ENCODE measurements at regions not wholly inside any gene's neighbourhood (a gene's known extent, or its start where the extent isn't known, plus 50 kb on each side); places are given as distances from the start of the nearest gene placed in this dataset.

DNA sequence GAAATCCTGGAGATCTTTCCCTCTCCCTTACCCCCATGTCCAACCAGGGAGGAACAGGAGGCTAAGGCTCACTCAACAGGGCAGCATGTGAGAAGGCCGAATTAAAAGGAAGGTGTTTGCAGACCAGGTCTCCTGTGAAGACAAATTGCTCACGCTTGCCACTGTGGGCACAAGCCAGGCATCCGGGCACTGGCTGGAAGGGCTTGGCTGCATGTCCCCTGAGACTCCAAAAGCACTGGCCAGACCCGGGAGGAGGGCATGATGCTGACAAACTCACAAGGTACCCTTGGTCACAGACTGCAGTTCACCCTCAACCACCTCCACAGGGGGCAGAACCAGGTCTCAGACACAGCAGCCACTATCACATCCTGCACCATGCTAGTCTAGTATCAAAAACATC, 113.7 kb upstream of the NSMCE3 start:
- Histone ChIP-seq H2BK12ac (ENCODE audit: insufficient read length, low read depth, low read length) (no peak overlapping the region), H3K4me2 (ENCODE audit: insufficient read depth, insufficient read length, low read length) (no peak overlapping the region), H3K79me2 (ENCODE audit: insufficient read depth, low read length) (no peaks in the 10 kb centered on the region; the same call in 1 of the 2 replicates), H4K91ac (ENCODE audit: insufficient read length, low read depth, low read length) (no peak overlapping the region), H2BK5ac (ENCODE audit: insufficient read length, low read length) (no peak overlapping the region), H2AFZ (ENCODE audit: low read length) (no peak overlapping the region), H3K14ac (ENCODE audit: insufficient read depth, low read length) (no peak overlapping the region), H3K4me1 (ENCODE audit: insufficient read depth, low read length) (no peaks in the 10 kb centered on the region), H3T11ph (ENCODE audit: low read length) (no peak overlapping the region), H2BK20ac (ENCODE audit: low read depth, low read length, poor library complexity, severe bottlenecking) (no peak overlapping the region), H3K27ac (ENCODE audit: insufficient read length, low read depth, low read length) (no peak overlapping the region), H4K8ac (replicated peaks; ENCODE audit: insufficient read length, low read depth, low read length) (no peak overlapping the region), H3K27me3 (ENCODE audit: insufficient read depth, low read length) (no peaks in the 10 kb centered on the region), H3K18ac (ENCODE audit: insufficient read length, low read depth, low read length) (no peak overlapping the region), H3K23me2 (ENCODE audit: insufficient read length, low read depth, low read length, poor library complexity, severe bottlenecking) (no peaks in the 10 kb centered on the region), H2BK120ac (ENCODE audit: low read depth, low read length, poor library complexity, severe bottlenecking) (no peak overlapping the region), H3K4ac (ENCODE audit: low read depth, low read length) (no peak overlapping the region), H3K9me3 (ENCODE audit: control insufficient read depth, low read depth, low read length) (no peaks in the 10 kb centered on the region), H2AK5ac (ENCODE audit: insufficient read length, low read length) (no peak overlapping the region), H3K23ac (ENCODE audit: insufficient read length, low read depth, low read length) (no peak overlapping the region), H3K79me1 (ENCODE audit: insufficient read depth, low read depth, low read length, poor library complexity, severe bottlenecking) (peaks cover 3% of the 10 kb centered on the region), H3K9ac (ENCODE audit: extremely low read depth, insufficient read length, low read length) (no peak overlapping the region), H4K20me1 (ENCODE audit: control insufficient read depth, insufficient read depth, insufficient read length) (no peaks in the 10 kb centered on the region), H3K56ac (ENCODE audit: insufficient read length, low read depth, low read length) (no peak overlapping the region), H4K5ac (ENCODE audit: insufficient read length, low read depth, low read length) (no peak overlapping the region), H2BK15ac (ENCODE audit: low read depth, low read length) (no peak overlapping the region)
- H3K27ac Mint-ChIP-seq, result no peak overlapping the region
- H3K27me3 Mint-ChIP-seq (ENCODE audit: low read depth), result no peaks in the 10 kb centered on the region; the same call in 1 of the 2 replicates
- no peak overlapping the region for H3K4me3 Mint-ChIP-seq
- TF ChIP-seq, protein P1, sequence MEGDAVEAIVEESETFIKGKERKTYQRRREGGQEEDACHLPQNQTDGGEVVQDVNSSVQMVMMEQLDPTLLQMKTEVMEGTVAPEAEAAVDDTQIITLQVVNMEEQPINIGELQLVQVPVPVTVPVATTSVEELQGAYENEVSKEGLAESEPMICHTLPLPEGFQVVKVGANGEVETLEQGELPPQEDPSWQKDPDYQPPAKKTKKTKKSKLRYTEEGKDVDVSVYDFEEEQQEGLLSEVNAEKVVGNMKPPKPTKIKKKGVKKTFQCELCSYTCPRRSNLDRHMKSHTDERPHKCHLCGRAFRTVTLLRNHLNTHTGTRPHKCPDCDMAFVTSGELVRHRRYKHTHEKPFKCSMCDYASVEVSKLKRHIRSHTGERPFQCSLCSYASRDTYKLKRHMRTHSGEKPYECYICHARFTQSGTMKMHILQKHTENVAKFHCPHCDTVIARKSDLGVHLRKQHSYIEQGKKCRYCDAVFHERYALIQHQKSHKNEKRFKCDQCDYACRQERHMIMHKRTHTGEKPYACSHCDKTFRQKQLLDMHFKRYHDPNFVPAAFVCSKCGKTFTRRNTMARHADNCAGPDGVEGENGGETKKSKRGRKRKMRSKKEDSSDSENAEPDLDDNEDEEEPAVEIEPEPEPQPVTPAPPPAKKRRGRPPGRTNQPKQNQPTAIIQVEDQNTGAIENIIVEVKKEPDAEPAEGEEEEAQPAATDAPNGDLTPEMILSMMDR (conservative IDR thresholded peaks at IDR 0.05), result no peak
- peaks cover 0 to 2% (median 0%) of the 10 kb centered on the region in 3 experiments; a peak in 1 of 7 replicates for H3K36me3 Mint-ChIP-seq (ENCODE audit: insufficient read depth in 1 of 3, low read depth in 3 of 3)
- H3K9me3 Mint-ChIP-seq, result peaks cover 3% of the 10 kb centered on the region in 2 experiments; a peak in 2 of 5 replicates
- no CpG with 5 or more reads among the region's 4 CpGs for WGBS (ENCODE audit: extremely low coverage, insufficient read length, low lambda C conversion rate)
- DNase-seq, result no peak
- peaks cover 8 to 15% of the 10 kb centered on the region in 2 experiments for H3K4me1 Mint-ChIP-seq

Data from H9 (cell line).